OCI-LY7 (cell line): ENCODE measurements at regions not wholly inside any gene's neighbourhood (a gene's known extent, or its start where the extent isn't known, plus 50 kb on each side); places are given as distances from the start of the nearest gene placed in this dataset.

Experiments used
- CTCF ChIP-seq: fragments of 200-600 bp; sonication (generic); conservative IDR thresholded peaks from 2 replicates; pipeline ENCODE4 v1.5.1; 2014; ENCODE audit warnings: mild to moderate bottlenecking, antibody characterized with exemption, low read length, moderate library complexity, mixed read lengths
- EZH2phosphoT487 ChIP-seq: fragments of 200-600 bp; sonication (generic); IDR thresholded peaks from 2 replicates; pipeline ENCODE4 v1.6.1; 2018; ENCODE audit warnings: low read depth, borderline replicate concordance, mild to moderate bottlenecking, mixed run types, antibody characterized with exemption, low read length, moderate library complexity, mixed read lengths

- TF ChIP-seq CTCF (no peak), EZH2phosphoT487 (no peak)
Measured at GRCh38 chr18:55763805-55764204, 175.8 kb upstream of the TCF4 start.
